HFFc6 (cell line): ENCODE measurements at regions not wholly inside any gene's neighbourhood (a gene's known extent, or its start where the extent isn't known, plus 50 kb on each side); places are given as distances from the start of the nearest gene placed in this dataset.

Experiments
- DNase-seq: peaks from one replicate; pipeline ENCODE4 v3.0.0-alpha.2; 2018
- H3K27ac Mint-ChIP-seq: 2 replicates; pipeline ENCODE4 v1.8.0; 2020; ENCODE audit warnings: mild to moderate bottlenecking, mixed read lengths
- H3K27me3 Mint-ChIP-seq: 2 replicates; pipeline ENCODE4 v1.8.0; 2021; ENCODE audit warnings: mild to moderate bottlenecking, moderate library complexity, mixed read lengths; ENCODE audit not compliant: insufficient read depth
- H3K36me3 Mint-ChIP-seq: 2 replicates; pipeline ENCODE4 v1.8.0; 2021; ENCODE audit warnings: low read depth, mixed read lengths
- H3K4me1 Mint-ChIP-seq: 2 replicates; pipeline ENCODE4 v1.8.0; 2020; ENCODE audit warnings: low read depth, mixed read lengths
- H3K4me3 Mint-ChIP-seq: 2 replicates; pipeline ENCODE4 v1.8.0; 2020; ENCODE audit warnings: mild to moderate bottlenecking, moderate library complexity, mixed read lengths
- H3K9me3 Mint-ChIP-seq: 2 replicates; pipeline ENCODE4 v1.8.0; 2020; ENCODE audit warnings: mild to moderate bottlenecking, mixed read lengths
- CTCF ChIP-seq: fragments of 200-600 bp; sonication (generic); IDR thresholded peaks from 2 replicates; pipeline ENCODE4 v1.5.0; 2021; ENCODE audit warnings: antibody characterized with exemption, mild to moderate bottlenecking

- DNase-seq = peak; percentile 4
- Mint-ChIP-seq H3K27me3 (peaks cover 9% of the 10 kb centered on the region), H3K36me3 (no peaks in the 10 kb centered on the region), H3K9me3 (no peaks in the 10 kb centered on the region), H3K4me1 (peaks cover 16% of the 10 kb centered on the region), H3K4me3 (no peak overlapping the region), H3K27ac (no peak overlapping the region)
- TF ChIP-seq CTCF = no peak
These were observed 91.8 kb upstream of the FER start for GRCh38 chr5:108655750-108656450.

GRCh38 chr5:108654051-108654450 is 93.6 kb upstream of the FER start:
- DNase-seq = no peak
- no peak overlapping the region for H3K27ac Mint-ChIP-seq
- no peak overlapping the region for H3K4me3 Mint-ChIP-seq
- H3K9me3 Mint-ChIP-seq = no peaks in the 10 kb centered on the region
- TF ChIP-seq CTCF = no peak
- no peaks in the 10 kb centered on the region for H3K36me3 Mint-ChIP-seq
- H3K4me1 Mint-ChIP-seq = peaks cover 35% of the 10 kb centered on the region
- peaks cover 5% of the 10 kb centered on the region; the same call in 1 of the 2 replicates for H3K27me3 Mint-ChIP-seq

DNA sequence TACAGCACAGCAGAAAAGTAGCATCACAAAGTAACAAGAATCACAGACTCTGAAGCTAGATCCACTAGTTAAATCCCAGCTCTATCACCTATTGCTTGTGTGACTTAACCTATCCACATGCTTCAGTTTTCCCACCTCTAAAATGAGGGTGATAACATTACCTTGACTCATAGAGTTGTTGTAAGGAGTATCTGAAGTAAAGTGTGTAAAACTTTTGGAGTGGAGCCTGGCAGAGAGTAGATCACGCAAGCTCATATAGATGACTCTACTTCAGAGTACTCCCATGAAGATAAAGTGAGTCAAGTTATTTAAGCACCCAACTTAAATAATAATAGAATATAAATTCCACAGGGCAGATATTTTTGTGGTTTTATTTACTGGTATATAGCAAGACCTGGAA is 94.5 kb upstream of the FER start:
- no peak for TF ChIP-seq CTCF
- H3K4me1 Mint-ChIP-seq = peaks cover 35% of the 10 kb centered on the region
- no peaks in the 10 kb centered on the region for H3K9me3 Mint-ChIP-seq
- DNase-seq = no peak
- no peak overlapping the region for H3K27ac Mint-ChIP-seq
- peaks cover 4% of the 10 kb centered on the region; the same call in 1 of the 2 replicates for H3K27me3 Mint-ChIP-seq
- no peaks in the 10 kb centered on the region for H3K36me3 Mint-ChIP-seq
- H3K4me3 Mint-ChIP-seq = no peak overlapping the region

DNA sequence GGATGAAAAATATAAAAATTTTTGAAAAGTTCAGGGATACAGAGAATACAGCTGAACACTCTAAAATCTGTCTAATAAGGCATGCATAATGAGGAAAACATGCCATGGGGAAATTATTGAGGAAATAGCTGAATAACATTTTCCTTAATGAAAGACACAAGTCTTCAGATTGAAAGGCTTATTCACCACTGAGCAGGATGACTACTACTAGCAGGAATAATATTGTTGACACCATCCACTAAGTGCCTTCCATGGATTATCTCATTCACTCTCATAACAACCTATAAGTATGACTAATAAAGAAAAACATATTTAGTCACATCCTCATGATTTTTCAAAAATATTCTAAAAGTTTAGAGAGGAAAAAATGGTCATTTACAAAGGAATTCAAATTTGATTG is 96.7 kb upstream of the FER start:
- Mint-ChIP-seq H3K9me3 (peaks cover 8% of the 10 kb centered on the region), H3K27me3 (peaks cover 2% of the 10 kb centered on the region), H3K4me1 (peaks cover 30% of the 10 kb centered on the region), H3K27ac (no peak overlapping the region), H3K36me3 (no peaks in the 10 kb centered on the region), H3K4me3 (no peak overlapping the region)
- DNase-seq = no peak
- no peak for TF ChIP-seq CTCF

GRCh38 chr5:108649646-108650045 is 98.1 kb upstream of the FER start:
- TF ChIP-seq CTCF = no peak
- H3K27ac Mint-ChIP-seq = no peak overlapping the region
- peaks cover 27% of the 10 kb centered on the region; the same call in 1 of the 2 replicates for H3K4me1 Mint-ChIP-seq
- DNase-seq = no peak
- H3K9me3 Mint-ChIP-seq = peaks cover 8% of the 10 kb centered on the region
- H3K4me3 Mint-ChIP-seq = no peak overlapping the region
- H3K36me3 Mint-ChIP-seq = no peaks in the 10 kb centered on the region
- peaks cover 2% of the 10 kb centered on the region for H3K27me3 Mint-ChIP-seq
